OCI-LY1 (cell line): ENCODE measurements at regions not wholly inside any gene's neighbourhood (a gene's known extent, or its start where the extent isn't known, plus 50 kb on each side); places are given as distances from the start of the nearest gene placed in this dataset.

Source experiments
- H2AFZ ChIP-seq: fragments of 200-600 bp; sonication (generic), shearing (Covaris generic); 2 replicates; pipeline ENCODE4 v1.6.0; 2014; ENCODE audit warnings: antibody characterized with exemption, mild to moderate bottlenecking, low read length
- H3F3A ChIP-seq: fragments of 200-600 bp; sonication (generic), shearing (Covaris generic); 2 replicates; pipeline ENCODE4 v1.6.0; 2014; ENCODE audit warnings: mild to moderate bottlenecking, antibody characterized with exemption, low read length, moderate library complexity; ENCODE audit not compliant: insufficient read depth
- H3K27ac ChIP-seq: fragments of 200-600 bp; sonication (generic); 2 replicates; pipeline ENCODE4 v1.5.1; 2014; ENCODE audit warnings: low read length, mixed run types, mild to moderate bottlenecking, low read depth; ENCODE audit not compliant: poor library complexity, severe bottlenecking
- H3K27me3 ChIP-seq: fragments of 200-600 bp; sonication (generic); 2 replicates; pipeline ENCODE4 v1.6.0; 2014; ENCODE audit warnings: antibody characterized with exemption, mild to moderate bottlenecking, low read length, moderate library complexity; ENCODE audit not compliant: insufficient read depth
- H3K36me3 ChIP-seq: fragments of 200-600 bp; sonication (generic); 2 replicates; pipeline ENCODE4 v1.6.1; 2014; ENCODE audit warnings: mild to moderate bottlenecking, antibody characterized with exemption, low read length, moderate library complexity, mixed read lengths; ENCODE audit not compliant: insufficient read depth
- H3K4me1 ChIP-seq: fragments of 200-600 bp; sonication (generic); 2 replicates; pipeline ENCODE4 v1.5.1; 2014; ENCODE audit warnings: mild to moderate bottlenecking, low read length, moderate library complexity; ENCODE audit not compliant: insufficient read depth, severe bottlenecking
- H3K4me2 ChIP-seq: fragments of 200-600 bp; sonication (generic), shearing (Covaris generic); 2 replicates; pipeline ENCODE4 v1.6.1; 2014; ENCODE audit warnings: low read length
- H3K4me3 ChIP-seq: fragments of 200-600 bp; sonication (generic); 2 replicates; pipeline ENCODE4 v1.5.1; 2014; ENCODE audit warnings: low read length, low read depth, mild to moderate bottlenecking, mixed read lengths; ENCODE audit not compliant: poor library complexity, severe bottlenecking
- H3K79me2 ChIP-seq: fragments of 200-600 bp; shearing (Covaris generic); 2 replicates; pipeline ENCODE4 v1.6.1; 2016; ENCODE audit warnings: mixed run types, low read length, mixed read lengths; ENCODE audit not compliant: insufficient read depth
- H3K9ac ChIP-seq: fragments of 200-600 bp; sonication (generic), shearing (Covaris generic); 2 replicates; pipeline ENCODE4 v1.6.1; 2014; ENCODE audit warnings: mild to moderate bottlenecking, low read length, mixed read lengths
- H3K9me2 ChIP-seq: fragments of 200-600 bp; sonication (generic), shearing (Covaris generic); 2 replicates; pipeline ENCODE4 v1.6.1; 2014; ENCODE audit warnings: low read depth, mild to moderate bottlenecking, low read length, mixed read lengths
- H3K9me3 ChIP-seq: fragments of 200-600 bp; shearing (Covaris generic); 2 replicates; pipeline ENCODE4 v1.6.1; 2014; ENCODE audit warnings: low read length, mixed read lengths
- H4K20me1 ChIP-seq: fragments of 200-600 bp; sonication (generic), shearing (Covaris generic); 2 replicates; pipeline ENCODE4 v1.6.0; 2016; ENCODE audit warnings: mild to moderate bottlenecking, low read length; ENCODE audit not compliant: insufficient read depth
- EZH2 ChIP-seq: fragments of 200-600 bp; sonication (generic), shearing (Covaris generic); IDR thresholded peaks from 2 replicates; pipeline ENCODE4 v1.8.0; 2017; ENCODE audit warnings: borderline replicate concordance, mixed run types, mild to moderate bottlenecking, antibody characterized with exemption, low read length, moderate library complexity, mixed read lengths
- TF ChIP-seq, protein P1 (sequence below): fragments of 200-600 bp; sonication (generic), shearing (Covaris generic); IDR thresholded peaks from 2 replicates; pipeline ENCODE4 v1.5.1; 2017; ENCODE audit warnings: mild to moderate bottlenecking, antibody characterized with exemption, low read length, moderate library complexity, mixed read lengths

DNA sequence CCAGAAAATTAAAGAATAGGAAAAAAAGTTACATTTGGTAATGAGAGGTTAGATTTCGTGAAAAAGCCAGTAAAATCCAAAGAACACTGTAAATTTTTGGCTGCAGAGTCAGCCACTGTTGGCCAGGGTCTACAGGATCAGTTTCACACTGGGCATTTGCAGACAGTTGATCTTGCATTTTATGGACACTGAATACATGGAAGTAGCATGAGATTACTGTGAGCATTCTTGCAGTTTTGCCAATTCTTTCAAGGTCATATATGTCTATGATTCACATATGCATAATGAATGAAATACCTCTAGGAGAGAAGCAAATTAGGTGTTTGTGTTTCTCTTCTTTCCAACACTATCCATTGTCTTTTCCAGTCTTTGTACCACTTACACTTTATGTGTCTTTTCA lies 200.8 kb upstream of the DPYD start:
- H3K9ac ChIP-seq: no peak overlapping the region
- no peak overlapping the region for H3K4me3 ChIP-seq
- no peaks in the 10 kb centered on the region for H3K27me3 ChIP-seq
- no peaks in the 10 kb centered on the region for H3K9me2 ChIP-seq
- H3K79me2 ChIP-seq: no peaks in the 10 kb centered on the region
- H4K20me1 ChIP-seq: no peaks in the 10 kb centered on the region
- H3K9me3 ChIP-seq: no peaks in the 10 kb centered on the region
- no peaks in the 10 kb centered on the region for H3F3A ChIP-seq
- H3K4me2 ChIP-seq: no peak overlapping the region
- no peaks in the 10 kb centered on the region for H3K36me3 ChIP-seq
- no peak overlapping the region for H2AFZ ChIP-seq
- no peaks in the 10 kb centered on the region for H3K4me1 ChIP-seq
- TF ChIP-seq, protein P1, sequence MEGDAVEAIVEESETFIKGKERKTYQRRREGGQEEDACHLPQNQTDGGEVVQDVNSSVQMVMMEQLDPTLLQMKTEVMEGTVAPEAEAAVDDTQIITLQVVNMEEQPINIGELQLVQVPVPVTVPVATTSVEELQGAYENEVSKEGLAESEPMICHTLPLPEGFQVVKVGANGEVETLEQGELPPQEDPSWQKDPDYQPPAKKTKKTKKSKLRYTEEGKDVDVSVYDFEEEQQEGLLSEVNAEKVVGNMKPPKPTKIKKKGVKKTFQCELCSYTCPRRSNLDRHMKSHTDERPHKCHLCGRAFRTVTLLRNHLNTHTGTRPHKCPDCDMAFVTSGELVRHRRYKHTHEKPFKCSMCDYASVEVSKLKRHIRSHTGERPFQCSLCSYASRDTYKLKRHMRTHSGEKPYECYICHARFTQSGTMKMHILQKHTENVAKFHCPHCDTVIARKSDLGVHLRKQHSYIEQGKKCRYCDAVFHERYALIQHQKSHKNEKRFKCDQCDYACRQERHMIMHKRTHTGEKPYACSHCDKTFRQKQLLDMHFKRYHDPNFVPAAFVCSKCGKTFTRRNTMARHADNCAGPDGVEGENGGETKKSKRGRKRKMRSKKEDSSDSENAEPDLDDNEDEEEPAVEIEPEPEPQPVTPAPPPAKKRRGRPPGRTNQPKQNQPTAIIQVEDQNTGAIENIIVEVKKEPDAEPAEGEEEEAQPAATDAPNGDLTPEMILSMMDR: no peak
- no peak for TF ChIP-seq EZH2
- no peak overlapping the region for H3K27ac ChIP-seq

DNA sequence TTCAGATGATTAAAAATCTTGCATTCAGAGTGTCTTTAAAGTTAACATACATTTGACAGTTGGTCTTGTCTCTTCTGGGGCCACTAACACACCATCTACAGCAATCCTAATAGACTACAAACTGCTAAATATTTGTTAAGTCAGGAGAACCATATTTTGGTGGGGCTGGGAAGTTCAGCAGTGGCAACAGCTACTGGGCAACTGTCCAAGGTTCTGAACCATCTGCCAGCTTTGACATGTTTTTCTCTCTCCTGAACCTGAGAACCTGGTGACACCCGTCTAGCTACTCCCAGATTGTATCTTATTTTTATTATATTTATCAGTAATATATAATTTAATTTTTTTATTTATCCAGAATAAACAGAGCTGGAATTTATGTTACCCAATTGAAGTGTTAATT lies 199.0 kb upstream of the DPYD start:
- H4K20me1 ChIP-seq: no peaks in the 10 kb centered on the region
- H2AFZ ChIP-seq: no peak overlapping the region
- no peaks in the 10 kb centered on the region for H3K36me3 ChIP-seq
- no peaks in the 10 kb centered on the region for H3K9me3 ChIP-seq
- H3K4me3 ChIP-seq: no peak overlapping the region
- H3F3A ChIP-seq: no peaks in the 10 kb centered on the region
- H3K27ac ChIP-seq: no peak overlapping the region
- no peak for TF ChIP-seq EZH2
- TF ChIP-seq, protein P1: no peak
- H3K27me3 ChIP-seq: no peaks in the 10 kb centered on the region
- no peaks in the 10 kb centered on the region for H3K79me2 ChIP-seq
- no peaks in the 10 kb centered on the region for H3K9me2 ChIP-seq
- no peak overlapping the region for H3K9ac ChIP-seq
- H3K4me1 ChIP-seq: no peaks in the 10 kb centered on the region
- H3K4me2 ChIP-seq: no peak overlapping the region

DNA sequence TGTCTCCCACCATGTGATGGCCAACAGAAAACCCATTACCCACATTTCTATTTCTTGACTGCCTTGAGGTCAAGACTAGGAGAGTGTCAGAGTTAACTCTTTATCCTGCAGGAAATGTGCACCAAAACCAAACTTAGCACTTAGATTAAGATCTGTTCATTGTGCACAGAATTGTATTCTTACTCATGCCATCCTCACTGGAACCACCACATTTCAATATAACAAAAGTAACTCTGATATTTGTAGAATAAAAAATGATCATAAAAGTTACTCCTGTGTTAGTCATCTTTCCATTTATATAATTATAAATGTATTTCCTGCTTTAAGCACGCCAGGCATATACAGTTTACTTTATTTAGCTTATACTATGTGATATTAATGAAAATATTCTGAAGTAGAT lies 193.0 kb upstream of the DPYD start:
- no peaks in the 10 kb centered on the region for H3K9me3 ChIP-seq
- H3F3A ChIP-seq: no peaks in the 10 kb centered on the region
- no peaks in the 10 kb centered on the region for H3K9me2 ChIP-seq
- H3K27me3 ChIP-seq: no peaks in the 10 kb centered on the region
- no peaks in the 10 kb centered on the region for H3K79me2 ChIP-seq
- H2AFZ ChIP-seq: no peak overlapping the region
- H4K20me1 ChIP-seq: no peaks in the 10 kb centered on the region
- no peak overlapping the region for H3K4me2 ChIP-seq
- H3K9ac ChIP-seq: no peak overlapping the region
- H3K36me3 ChIP-seq: no peaks in the 10 kb centered on the region
- no peak for TF ChIP-seq EZH2
- TF ChIP-seq, protein P1: no peak
- H3K4me1 ChIP-seq: no peaks in the 10 kb centered on the region
- no peak overlapping the region for H3K27ac ChIP-seq
- no peak overlapping the region for H3K4me3 ChIP-seq
